ENCODE measurements at regions not wholly inside any gene's neighbourhood (a gene's known extent, or its start where the extent isn't known, plus 50 kb on each side); places are given as distances from the start of the nearest gene placed in this dataset.

DNA sequence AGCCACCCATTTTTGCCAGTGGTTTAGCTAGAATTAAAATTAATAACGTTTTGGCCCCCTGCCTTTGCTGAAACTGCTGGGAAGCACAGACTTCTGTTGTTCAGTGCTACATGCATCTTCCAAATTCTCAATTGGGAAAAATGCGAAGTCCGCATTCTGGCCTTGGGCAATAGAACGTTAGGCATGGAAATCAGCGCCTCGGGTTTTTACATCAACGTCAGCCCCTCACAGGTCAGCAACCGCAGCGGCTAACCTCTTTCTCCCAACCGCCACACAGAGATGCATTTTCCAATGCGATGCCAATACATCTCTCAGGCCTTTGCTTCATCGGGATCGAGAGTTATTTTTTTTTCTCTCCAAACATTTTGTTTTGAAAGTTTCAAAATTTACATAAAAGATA, 339.1 kb downstream of the DCHS2 start:
- TF ChIP-seq, protein P1, sequence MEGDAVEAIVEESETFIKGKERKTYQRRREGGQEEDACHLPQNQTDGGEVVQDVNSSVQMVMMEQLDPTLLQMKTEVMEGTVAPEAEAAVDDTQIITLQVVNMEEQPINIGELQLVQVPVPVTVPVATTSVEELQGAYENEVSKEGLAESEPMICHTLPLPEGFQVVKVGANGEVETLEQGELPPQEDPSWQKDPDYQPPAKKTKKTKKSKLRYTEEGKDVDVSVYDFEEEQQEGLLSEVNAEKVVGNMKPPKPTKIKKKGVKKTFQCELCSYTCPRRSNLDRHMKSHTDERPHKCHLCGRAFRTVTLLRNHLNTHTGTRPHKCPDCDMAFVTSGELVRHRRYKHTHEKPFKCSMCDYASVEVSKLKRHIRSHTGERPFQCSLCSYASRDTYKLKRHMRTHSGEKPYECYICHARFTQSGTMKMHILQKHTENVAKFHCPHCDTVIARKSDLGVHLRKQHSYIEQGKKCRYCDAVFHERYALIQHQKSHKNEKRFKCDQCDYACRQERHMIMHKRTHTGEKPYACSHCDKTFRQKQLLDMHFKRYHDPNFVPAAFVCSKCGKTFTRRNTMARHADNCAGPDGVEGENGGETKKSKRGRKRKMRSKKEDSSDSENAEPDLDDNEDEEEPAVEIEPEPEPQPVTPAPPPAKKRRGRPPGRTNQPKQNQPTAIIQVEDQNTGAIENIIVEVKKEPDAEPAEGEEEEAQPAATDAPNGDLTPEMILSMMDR (IDR thresholded peaks at IDR 0.05; ENCODE audit: insufficient read depth, low read depth, low read length): no peak
- TF ChIP-seq EZH2 (IDR thresholded peaks at IDR 0.05; ENCODE audit: insufficient read depth, low read length): no peak
